Activated effector memory CD4-positive, alpha-beta T cell treated with Interleukin-2 at 50 U/mL for 16 hours (primary cell): ENCODE measurements at regions not wholly inside any gene's neighbourhood (a gene's known extent, or its start where the extent isn't known, plus 50 kb on each side); places are given as distances from the start of the nearest gene placed in this dataset.
"Not testable (repeated sequence)": the region's sequence is repeated elsewhere in the genome, so short reads cannot be mapped to it uniquely, and the experiment has no call there.

Source experiments
- DNase-seq: peaks from one replicate; pipeline ENCODE4 v3.0.0-alpha.2; 2020

DNA sequence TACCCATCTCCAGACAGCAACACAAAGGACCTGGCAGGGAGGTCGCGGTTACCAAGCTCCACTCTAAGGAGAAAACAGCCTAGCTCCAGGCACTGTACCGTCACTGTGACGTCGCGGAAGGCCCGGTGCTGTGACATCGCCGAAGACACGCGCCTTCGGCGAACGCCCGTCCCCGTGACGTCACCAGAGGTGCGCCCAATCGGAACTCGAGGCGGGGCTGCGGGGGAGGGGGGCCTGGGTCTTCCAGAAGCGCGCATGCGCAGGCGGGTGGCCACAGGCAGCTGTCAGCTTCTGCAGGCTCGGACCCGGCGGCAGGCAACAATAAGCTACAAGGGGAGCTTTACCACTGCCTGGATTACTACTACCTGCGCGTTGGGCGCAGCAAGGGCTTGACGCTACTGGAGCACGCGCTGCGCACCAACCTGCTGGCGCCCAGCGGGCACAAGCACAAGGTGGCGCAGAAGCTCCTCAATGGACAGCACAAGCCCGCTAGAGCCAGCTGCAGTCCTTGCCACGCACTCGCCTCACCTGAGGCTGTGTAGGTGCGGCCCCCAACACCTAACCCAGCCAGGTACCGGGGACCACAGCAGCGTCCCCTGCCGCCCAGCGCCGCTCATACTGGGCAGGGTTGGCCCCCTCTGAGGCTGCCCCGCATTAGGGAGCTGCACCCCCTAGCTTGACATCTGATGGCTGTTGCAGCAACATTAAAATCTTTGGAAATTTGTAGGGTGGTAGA is 208.4 kb downstream of the TPST1 start:
- DNase-seq, result peak; percentile 69

DNA sequence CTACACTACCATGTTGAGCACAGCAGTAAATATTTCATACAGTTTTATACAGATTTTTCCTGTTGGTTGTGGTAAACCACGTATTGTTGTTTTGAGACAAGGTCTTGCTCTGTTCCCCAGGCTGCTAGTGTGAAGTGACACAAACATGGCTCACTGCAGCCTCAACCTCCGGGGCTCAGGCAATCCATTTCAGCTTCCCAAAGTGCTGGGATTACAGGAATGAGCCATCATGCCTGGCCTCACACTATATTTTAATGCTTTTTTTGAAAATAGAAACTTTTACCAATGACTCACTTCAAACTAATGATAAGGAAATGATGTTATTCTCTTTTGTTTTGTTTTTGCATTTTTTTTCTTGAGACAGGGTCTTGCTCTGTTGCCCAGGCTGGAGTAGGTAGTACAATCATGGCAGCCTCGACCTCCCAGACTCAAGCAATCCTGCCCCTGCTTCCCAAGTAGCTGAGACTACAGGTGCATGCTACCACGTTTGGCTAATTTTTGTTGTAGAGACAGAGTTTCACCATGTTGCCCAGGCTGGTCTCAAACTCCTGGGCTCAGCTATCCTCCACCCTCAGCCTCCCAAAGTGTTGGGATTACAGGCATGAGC is 210.6 kb downstream of the TPST1 start:
- no peak for DNase-seq

DNA sequence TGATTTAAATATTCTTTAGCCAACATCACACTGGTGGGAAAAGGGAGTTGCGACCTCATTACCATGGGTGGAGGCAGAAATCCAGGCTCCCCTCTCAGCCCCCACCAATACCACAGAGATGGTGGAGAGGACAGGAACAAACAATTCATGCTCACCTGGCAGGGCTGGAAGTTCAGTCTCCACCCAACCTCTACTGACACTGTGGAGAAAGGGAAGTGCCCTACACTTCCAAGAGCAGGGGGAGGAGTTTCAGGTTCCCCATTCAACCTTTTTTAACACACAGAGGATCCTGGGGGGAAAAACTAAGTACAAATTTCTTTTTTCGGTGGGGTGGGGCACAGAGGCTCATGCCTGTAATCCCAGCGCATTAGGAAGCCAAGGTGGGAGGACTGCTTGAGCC is 210.1 kb upstream of the KCTD7 start:
- no peak for DNase-seq

DNA sequence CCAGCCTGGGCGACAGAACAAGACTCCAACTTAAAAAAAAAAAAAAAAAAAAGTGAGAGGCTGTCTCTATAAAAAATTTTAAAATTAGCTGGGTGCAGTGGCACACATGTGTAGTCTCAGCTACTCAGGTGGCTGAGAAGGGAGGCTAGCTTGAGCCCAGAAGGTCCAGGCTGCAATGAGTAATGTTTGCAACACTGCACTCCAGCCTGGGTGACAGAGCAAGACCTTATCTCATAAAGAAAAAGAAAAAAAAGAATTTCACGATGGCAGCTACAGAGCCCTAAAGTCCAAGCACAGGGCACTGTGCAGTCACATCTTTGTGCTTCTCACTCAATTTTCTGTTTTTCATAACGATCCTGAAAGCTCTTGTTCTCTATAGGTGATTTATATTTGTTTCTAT is 209.5 kb upstream of the KCTD7 start:
- DNase-seq, result no peak

DNA sequence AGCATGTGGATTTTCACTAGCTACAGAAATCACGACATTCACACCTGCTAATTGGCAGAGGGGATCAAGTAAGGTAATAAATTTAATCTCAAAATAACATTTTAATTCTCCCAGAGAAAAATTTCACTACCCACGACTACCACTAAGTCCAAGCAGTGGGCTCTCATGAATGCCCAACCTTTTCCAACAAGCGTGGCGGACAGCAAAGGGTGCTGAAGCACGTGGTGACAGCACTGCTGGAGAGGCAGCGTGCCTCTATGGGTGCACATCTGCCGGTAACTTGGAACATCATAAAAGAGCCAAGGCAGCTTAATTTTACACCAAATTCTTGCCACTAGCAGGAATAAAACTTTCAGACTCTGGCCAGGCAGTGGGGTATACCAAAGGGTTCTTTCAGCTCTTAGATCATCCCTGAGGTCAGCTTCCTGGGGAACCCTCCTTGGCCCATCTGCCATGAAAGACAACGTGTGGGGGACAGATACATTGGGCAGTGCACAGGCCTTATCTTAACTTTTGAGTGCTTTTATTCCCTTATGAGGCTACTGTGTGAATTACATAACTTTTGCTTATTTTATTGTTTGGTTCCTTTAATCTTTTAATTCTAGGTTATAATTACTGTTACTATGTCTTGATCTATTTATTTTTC is 206.7 kb upstream of the KCTD7 start:
- DNase-seq, result no peak

DNA sequence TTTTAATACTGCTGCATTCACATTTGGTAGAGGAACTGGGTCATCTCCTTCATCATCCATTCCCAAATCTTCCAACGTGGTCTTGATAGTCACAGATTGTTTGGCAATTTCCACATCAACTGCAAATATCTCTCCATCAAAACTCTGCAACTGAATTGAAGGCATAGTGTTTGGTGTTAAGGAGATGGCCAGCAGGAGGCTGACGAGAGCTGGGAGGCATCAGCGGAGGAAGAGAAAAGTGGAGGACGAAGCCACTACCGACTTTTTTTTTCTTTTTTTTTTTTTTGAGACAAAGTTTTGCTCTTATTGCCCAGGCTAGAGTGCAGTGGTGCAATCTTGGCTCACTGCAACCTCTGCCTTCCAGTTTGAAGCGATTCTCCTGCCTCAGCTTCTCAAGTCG is 205.0 kb upstream of the KCTD7 start:
- no peak for DNase-seq

DNA sequence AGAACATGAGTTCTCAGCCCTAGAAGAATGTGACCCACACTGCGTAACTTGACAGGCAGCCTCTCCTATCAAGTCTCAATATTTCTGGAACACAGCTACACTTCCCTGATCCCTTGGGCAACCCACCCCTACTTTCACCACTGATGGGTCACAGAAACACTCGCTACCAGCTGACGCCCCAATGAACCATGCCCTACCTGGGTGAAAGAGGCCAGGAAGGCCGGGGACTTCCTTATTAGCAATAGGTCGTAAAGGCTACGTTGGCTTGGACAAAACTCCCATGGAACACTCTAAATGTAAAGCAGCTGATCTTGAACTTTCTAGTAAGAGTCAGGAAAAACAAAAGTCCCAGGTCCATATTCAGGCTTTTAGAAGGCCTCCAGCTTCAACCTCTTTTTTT is 202.3 kb upstream of the KCTD7 start:
- DNase-seq, result no peak

DNA sequence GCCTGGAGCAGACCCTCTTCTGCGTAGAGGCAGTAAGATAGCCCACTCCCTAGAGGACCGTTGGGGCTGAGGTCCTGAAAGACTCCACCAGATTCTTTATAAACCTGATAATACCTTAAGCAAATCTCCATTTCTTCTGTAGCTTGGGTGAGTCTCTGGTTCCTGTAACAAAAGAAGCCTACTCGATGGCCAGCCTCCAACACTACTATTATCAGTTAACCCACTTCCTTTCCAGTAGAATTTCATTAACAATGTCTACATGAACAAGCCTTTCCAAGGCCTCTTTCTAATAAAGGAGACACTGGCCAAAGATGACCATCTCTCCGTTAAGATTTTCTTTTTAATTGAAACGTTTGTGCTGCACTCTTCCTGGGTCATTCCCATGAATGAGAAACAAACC is 201.7 kb upstream of the KCTD7 start:
- DNase-seq, result no peak

DNA sequence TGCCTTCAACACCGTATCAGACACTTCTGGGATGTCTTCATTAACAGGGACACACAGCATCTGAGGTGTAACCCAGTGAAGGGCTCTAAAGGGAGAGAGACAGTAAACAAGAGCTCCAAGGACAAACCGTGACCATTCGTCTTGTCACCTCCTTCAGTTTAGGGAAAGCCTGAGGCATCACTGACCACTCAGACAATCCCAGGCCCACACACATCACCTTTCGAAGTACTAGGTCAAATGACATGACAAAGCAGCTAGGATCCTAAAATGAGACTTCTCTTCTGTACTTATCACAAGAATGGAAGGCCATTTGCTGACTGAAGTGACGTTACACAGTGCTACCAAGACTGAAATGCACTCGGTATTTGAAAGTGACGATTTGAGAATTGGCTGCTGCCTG is 200.7 kb upstream of the KCTD7 start:
- no peak for DNase-seq

DNA sequence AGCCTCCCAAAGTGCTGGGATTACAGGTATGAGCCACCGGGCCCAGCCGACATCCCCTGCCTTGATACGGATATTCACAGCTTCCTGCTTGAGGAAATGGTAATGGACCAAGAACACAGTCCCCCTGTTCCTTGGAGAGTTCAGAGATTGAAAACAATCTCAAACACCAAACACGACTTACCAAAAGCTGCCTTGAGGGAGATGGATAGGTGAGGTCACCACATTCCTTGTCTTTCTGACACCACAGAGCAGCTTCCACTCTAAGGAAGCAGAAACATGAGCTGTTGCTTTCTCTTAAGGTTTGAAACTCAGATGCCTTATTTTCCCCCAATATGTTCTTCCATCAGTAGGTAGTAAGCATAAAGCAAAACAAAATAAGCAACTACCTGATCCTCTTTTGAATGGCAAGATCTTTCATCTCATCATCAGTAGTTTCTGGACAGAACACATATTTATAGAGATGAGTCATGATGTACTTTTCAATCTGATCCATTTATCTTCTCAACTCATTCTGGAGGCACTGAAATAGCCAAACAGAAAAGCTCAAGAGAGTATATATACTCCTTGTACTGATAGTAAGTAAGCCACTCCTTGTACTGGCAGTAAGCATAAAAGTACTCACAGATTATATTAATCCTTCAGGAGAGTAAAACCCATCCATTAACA is 199.1 kb upstream of the KCTD7 start:
- no peak for DNase-seq

DNA sequence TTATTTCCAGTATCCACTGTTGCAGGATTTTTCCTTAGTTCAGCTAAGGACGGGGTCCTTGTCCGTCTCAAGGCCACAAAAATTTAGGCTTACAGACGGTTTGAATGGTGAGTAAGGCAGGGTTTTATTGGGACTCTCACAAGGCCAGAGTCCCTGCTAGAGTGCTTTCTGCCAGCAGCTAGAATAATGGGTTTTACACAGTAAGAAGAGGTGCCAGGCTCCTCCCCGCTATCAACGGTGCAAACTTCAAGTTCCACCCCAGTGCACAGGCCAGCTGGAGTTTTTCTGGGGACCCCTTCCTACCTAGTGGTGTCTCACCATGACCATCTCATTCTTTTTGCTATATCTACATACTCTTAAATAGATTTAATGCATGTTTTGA is 198.5 kb upstream of the KCTD7 start:
- DNase-seq, result no peak

DNA sequence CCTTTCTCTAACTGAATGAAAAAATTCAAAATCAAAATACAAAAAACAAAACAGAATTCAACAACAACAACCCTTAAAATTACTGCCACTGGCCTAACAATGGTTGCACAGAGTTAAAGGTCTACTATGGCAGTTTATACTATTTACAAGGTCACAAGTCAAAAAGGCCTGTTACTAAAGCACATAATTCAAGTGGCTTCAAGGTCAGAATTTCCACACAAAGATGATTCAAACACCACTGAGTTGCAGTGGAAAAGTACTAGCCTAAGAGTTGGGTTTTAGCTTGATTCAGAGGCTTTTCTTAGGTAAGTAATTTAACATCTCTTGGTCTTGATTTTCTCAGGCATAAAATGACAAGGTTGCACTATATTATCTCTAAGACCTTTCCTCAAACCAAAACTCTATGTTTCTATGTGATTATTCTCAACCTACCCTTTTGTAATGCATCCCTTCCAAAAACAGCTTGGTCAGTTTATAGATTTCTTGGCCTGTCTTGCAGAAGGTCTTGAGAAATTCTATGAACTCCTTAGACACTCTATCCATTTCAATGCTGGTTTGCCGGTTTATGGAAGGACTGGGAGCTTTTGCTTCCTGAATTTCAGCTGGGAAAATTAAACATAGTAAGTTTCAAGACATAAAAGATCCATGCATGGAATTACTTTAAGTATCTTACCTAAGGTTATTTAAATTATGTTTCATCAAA is 189.8 kb upstream of the KCTD7 start:
- DNase-seq, result not testable (repeated sequence)

DNA sequence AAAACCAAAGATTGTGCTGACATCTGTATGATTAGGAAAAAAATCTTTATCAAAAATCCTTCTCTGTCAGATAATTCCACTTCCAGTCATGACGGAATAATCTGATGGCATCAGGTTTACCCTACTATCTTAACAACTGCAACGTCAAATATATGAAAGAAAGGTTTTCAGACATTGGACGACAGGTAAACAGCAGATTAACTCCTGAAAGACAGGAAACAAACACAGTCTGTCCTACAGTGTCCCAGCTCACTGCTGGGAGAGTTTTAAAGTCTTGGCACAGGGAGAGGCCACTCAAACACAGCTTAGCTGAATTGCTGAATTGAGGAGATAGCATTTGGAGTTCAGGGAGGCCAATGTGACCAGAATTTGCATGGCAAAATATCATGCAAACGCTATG is 186.3 kb upstream of the KCTD7 start:
- DNase-seq, result no peak

DNA sequence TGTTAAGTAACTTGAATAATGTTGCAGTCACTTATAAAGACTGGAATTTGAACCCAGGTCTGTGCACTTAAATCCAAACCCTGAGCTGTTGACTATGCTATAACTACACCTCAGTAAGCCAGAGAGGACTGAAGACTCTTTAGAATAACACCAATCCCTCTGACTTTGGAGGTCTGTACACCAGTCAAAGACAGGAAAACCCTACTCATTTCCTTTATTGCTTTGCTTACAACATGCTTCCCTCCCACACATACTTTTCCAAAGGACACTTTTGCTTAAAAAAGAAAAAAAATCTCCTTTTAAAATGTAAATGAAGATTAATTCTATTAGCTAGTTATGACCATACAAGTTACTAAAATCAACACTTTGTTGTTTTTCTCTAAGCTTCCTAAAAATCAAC is 184.7 kb upstream of the KCTD7 start:
- no peak for DNase-seq

DNA sequence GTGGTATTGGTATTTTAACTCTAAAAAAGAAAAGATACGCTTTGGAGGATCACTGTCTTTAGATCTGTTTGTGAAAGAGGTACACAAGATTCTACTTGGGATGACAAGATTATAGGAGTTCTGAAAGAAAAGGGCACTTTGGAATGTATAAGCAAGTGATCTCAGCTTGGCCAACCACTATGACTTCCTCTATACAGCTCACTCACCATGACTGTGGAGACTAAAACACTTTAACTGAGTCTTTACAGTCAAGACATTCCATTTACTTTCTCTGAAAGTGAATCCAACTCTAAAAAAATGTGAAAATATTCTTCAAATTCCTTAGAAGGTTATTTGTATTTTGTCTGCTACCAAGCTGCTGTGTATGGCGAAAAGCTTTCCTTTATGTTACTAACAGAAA is 181.7 kb upstream of the KCTD7 start:
- DNase-seq, result not testable (repeated sequence)

DNA sequence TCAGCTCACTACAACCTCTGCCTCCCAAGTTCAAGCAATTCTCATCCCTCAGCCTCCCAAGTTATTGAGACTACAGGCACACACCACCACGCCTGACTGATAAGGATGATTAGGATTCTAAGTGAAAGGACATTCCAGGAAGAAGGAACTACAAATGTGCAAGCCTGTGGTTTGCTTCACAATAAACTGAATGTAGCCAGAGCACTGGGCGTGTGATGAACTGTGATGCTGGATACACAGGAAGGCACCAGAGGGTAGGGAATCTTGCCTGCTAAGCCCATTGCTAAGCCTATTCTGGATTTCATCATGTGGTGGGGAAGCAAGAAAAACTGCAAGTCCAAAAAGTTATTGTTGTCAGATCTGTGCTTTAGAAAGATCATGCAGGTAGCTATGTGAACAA is 177.9 kb upstream of the KCTD7 start:
- not testable (repeated sequence) for DNase-seq

DNA sequence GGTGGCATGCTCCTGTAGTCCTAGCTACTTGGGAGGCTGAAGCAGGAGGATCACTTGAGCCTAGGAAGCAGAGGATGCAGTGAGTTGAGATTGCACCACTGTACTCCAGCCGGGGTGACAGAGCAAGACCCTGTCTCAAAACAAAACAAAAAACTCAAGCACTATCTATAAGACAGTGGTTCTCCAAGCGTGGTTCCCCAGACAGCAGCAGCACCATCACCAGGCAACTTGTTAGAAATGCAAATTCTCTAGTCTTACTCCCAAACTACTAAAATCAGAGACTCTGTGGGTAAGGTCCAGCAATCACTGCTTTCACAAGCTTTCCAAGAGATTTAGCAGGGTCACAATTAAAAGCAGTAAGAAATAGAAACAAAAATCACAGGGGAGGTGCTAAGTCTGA is 177.0 kb upstream of the KCTD7 start:
- DNase-seq, result not testable (repeated sequence)

DNA sequence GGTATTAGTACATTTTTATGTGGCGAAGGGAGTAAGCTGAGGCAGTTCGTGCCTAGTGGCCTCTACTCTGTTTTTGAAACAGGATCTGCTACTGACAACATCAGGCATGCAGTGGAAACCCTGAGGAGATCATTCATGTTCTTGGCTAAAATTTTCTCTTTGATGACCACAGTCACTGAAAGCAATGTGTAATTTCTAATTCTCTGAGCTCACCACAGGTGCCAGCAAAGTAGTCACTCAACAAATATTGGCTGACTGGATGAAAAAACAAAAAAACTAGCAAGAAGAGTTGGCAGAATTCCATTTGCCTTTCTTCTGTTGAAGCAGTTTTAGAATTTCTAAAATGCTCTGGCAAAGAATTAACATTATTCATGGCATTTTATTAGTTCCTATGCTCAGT is 176.5 kb upstream of the KCTD7 start:
- DNase-seq, result no peak

DNA sequence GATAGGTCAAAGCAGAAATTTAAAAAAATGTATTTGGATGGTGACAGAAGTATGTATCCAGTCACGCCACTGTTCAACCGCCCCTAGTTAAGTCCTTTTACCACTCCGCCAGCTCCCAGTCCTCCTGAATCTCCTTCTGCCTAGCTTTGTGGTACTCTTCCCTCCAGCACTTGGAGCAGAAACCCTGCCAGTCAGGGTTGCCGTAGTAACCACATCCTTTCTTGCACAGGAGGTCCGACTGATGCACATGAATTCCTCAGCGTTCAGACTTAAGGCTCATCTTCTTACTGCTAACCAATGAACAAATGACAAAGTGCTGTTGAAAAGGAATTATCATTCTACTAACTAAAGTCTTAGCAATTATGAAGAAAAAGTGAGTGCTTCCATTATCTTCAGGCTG is 175.3 kb upstream of the KCTD7 start:
- DNase-seq, result no peak

DNA sequence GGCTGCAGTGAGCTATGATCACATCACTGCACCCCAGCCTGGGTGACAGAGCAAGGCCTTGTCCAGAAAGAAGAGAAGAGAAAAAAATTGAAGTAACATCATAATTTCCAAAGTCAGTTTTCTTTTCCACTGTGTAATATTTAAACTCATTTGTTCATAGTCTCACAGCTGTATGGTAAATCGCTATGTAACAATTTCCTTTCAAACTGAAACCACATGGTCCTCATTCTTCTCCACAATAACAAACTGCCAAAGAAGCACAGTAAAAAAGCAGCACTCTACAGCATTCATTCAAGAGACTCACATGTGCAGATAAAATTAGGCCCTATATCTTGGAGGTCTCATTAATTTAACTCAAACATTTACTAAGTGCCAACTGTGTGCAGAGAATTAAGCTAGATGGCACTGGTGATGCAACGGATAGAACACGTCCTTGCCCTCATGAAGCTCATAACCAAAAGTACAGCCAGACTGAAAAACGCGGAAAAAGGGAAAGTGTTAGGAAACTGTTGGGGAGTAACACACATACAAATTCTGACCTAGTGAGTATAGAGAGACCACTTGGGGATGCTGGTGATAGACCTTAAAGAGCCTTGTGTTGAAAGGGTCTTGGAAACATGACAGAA is 174.0 kb upstream of the KCTD7 start:
- no peak for DNase-seq

DNA sequence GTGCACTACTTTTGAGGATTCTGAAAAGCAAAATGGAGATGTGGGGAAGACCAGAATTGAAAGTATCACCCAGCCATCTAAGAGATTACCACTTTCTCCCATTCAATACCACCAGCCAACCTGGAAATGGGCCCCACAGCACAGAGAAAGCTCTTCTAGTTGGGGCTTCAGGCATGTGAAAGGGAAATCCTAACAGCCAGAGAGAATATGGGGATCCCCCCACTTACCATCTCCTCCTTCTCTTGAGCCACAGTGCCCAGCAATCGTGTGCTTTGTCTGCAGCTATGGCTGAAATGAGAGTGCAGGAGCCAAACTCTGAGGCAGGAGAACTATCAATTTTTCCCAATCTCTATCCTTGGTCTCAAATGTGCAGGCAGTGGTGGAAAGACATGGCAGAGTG is 173.2 kb upstream of the KCTD7 start:
- DNase-seq, result not testable (repeated sequence)

DNA sequence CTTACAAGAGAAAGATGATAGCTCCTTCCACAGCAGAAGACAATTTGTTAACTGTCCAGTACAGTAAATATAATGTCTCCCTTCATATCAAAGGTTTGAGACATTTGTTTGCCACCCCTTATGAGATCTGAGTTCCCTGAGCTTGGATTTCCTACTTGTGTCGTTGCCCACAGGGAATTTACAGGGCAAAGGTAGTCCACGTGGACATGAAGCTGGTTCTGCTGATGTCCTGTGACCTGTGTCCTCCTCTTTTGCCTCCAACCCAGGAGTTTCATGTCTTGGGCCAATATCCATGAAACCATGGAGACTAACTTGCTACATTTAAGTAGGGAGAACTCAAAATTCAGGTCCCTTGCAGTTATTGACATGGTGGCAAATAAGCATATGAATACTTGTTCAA is 172.2 kb upstream of the KCTD7 start:
- not testable (repeated sequence) for DNase-seq

DNA sequence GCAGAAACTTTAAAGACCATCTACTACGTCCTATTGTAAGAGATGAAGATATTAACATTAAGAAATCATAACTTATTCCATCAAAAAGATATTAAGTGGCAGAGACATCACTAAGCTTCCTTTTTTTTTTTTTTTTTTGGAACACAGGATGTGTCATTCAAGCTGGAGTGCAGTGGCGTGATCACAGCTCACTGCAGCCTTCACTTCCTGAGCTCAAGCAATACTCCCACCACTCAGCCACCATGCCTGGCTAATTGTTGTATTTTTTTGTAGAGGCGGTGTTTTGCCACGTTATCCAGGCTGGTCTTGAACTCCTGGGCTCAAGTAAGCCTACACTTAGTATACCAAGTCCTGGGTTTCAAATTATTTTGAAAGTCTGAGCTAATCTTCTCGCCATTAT is 169.7 kb upstream of the KCTD7 start:
- not testable (repeated sequence) for DNase-seq
